Neural progenitor cell (in vitro differentiated cells): ENCODE measurements at regions not wholly inside any gene's neighbourhood (a gene's known extent, or its start where the extent isn't known, plus 50 kb on each side); places are given as distances from the start of the nearest gene placed in this dataset.

Source experiments
- DNase-seq: peaks from one replicate; pipeline ENCODE4 v3.0.0-alpha.2; 2016; ENCODE audit warnings: low spot score
- H2AFZ ChIP-seq: fragments of 200-600 bp; sonication (generic); replicated peaks from 2 replicates; pipeline ENCODE4 v1.6.1; 2016; ENCODE audit warnings: antibody characterized with exemption
- H3F3A ChIP-seq: fragments of 200-600 bp; sonication (generic); 2 replicates; pipeline ENCODE4 v1.6.1; 2016; ENCODE audit warnings: antibody characterized with exemption, low read depth
- H3K27ac ChIP-seq: fragments of 200-600 bp; sonication (generic); 2 replicates; pipeline ENCODE4 v1.5.1; 2016; ENCODE audit warnings: mild to moderate bottlenecking
- H3K27me3 ChIP-seq: fragments of 200-600 bp; sonication (generic); 2 replicates; pipeline ENCODE4 v1.6.1; 2016; ENCODE audit warnings: mild to moderate bottlenecking, moderate library complexity
- H3K36me3 ChIP-seq: fragments of 200-600 bp; sonication (generic); 2 replicates; pipeline ENCODE4 v1.5.1; 2016
- H3K4me1 ChIP-seq: fragments of 200-600 bp; sonication (generic); 2 replicates; pipeline ENCODE4 v1.6.1; 2016; ENCODE audit warnings: mixed run types
- H3K4me2 ChIP-seq: fragments of 200-600 bp; sonication (generic); 2 replicates; pipeline ENCODE4 v1.6.1; 2016
- H3K4me3 ChIP-seq: fragments of 200-600 bp; sonication (generic); 2 replicates; pipeline ENCODE4 v1.5.1; 2016
- H3K79me2 ChIP-seq: fragments of 200-600 bp; sonication (generic); 2 replicates; pipeline ENCODE4 v1.6.1; 2016; ENCODE audit warnings: low read depth
- H3K9ac ChIP-seq: fragments of 200-600 bp; sonication (generic); 2 replicates; pipeline ENCODE4 v1.6.1; 2016
- H3K9me3 ChIP-seq: fragments of 200-600 bp; sonication (generic); 2 replicates; pipeline ENCODE4 v1.5.1; 2016; ENCODE audit warnings: low read depth
- H4K20me1 ChIP-seq: fragments of 200-600 bp; sonication (generic); 2 replicates; pipeline ENCODE4 v1.6.1; 2016; ENCODE audit warnings: low read depth
- H3K27ac Mint-ChIP-seq: 3 replicates; pipeline ENCODE4 v1.8.0; 2021; ENCODE audit warnings: mixed read lengths
- H3K27me3 Mint-ChIP-seq: 2 replicates; pipeline ENCODE4 v1.8.0; 2022; ENCODE audit warnings: low read depth, mild to moderate bottlenecking, inconsistent platforms, moderate library complexity, mixed read lengths; ENCODE audit not compliant: insufficient read depth
- H3K36me3 Mint-ChIP-seq: 3 replicates; pipeline ENCODE4 v1.8.0; 2021; ENCODE audit warnings: mixed read lengths
- H3K4me1 Mint-ChIP-seq: 3 replicates; pipeline ENCODE4 v1.8.0; 2021; ENCODE audit warnings: mixed read lengths
- H3K4me3 Mint-ChIP-seq: 3 replicates; pipeline ENCODE4 v1.8.0; 2021; ENCODE audit warnings: mild to moderate bottlenecking, moderate library complexity, mixed read lengths
- H3K9me3 Mint-ChIP-seq: 3 replicates; pipeline ENCODE4 v1.8.0; 2020; ENCODE audit warnings: mixed read lengths
- EZH2 ChIP-seq: fragments of 200-600 bp; sonication (generic); IDR thresholded peaks from 2 replicates; pipeline ENCODE4 v1.6.1; 2017; ENCODE audit warnings: antibody characterized with exemption, mild to moderate bottlenecking, moderate library complexity
- EZH2phosphoT487 ChIP-seq: fragments of 200-600 bp; sonication (generic); IDR thresholded peaks from 2 replicates; pipeline ENCODE4 v1.6.1; 2017; ENCODE audit warnings: antibody characterized with exemption
- TF ChIP-seq, protein P1 (sequence below): fragments of 200-600 bp; sonication (generic); IDR thresholded peaks from 2 replicates; pipeline ENCODE4 v1.5.1; 2017; ENCODE audit warnings: antibody characterized with exemption, mild to moderate bottlenecking

DNA sequence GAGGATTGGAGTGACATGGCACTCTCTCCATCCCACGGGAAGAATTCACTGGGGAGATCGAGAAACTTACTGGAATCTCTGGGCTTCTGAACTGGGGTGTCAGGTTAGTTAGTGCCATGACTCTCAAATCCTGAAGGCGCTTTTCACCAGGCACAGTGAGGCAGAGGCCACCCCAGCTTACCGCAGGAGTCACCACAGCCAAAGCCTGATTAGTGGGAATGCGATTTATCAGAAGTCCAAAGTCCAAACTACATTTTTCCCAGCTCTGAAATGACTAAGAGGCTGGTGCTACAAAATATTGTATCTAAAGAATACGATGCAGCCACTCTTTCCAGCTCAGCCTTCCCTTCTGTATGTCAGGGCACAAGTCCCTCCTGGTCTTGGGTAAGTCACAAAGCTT, 334.8 kb upstream of the SHH start:
- H3K36me3 Mint-ChIP-seq, result no peaks in the 10 kb centered on the region
- TF ChIP-seq EZH2phosphoT487 (no peak), EZH2 (no peak)
- TF ChIP-seq, protein P1, sequence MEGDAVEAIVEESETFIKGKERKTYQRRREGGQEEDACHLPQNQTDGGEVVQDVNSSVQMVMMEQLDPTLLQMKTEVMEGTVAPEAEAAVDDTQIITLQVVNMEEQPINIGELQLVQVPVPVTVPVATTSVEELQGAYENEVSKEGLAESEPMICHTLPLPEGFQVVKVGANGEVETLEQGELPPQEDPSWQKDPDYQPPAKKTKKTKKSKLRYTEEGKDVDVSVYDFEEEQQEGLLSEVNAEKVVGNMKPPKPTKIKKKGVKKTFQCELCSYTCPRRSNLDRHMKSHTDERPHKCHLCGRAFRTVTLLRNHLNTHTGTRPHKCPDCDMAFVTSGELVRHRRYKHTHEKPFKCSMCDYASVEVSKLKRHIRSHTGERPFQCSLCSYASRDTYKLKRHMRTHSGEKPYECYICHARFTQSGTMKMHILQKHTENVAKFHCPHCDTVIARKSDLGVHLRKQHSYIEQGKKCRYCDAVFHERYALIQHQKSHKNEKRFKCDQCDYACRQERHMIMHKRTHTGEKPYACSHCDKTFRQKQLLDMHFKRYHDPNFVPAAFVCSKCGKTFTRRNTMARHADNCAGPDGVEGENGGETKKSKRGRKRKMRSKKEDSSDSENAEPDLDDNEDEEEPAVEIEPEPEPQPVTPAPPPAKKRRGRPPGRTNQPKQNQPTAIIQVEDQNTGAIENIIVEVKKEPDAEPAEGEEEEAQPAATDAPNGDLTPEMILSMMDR, result no peak
- Histone ChIP-seq H3K27me3 (no peaks in the 10 kb centered on the region), H3K4me2 (no peak overlapping the region), H3F3A (no peaks in the 10 kb centered on the region), H3K36me3 (no peaks in the 10 kb centered on the region), H2AFZ (no peak overlapping the region), H3K9ac (no peak overlapping the region), H3K4me3 (no peak overlapping the region), H3K4me1 (no peaks in the 10 kb centered on the region), H3K79me2 (no peaks in the 10 kb centered on the region), H4K20me1 (no peaks in the 10 kb centered on the region), H3K9me3 (no peaks in the 10 kb centered on the region), H3K27ac (no peak overlapping the region)
- DNase-seq, result no peak
- no peak overlapping the region for H3K4me3 Mint-ChIP-seq
- no peaks in the 10 kb centered on the region for H3K9me3 Mint-ChIP-seq
- H3K27me3 Mint-ChIP-seq, result no peaks in the 10 kb centered on the region
- peaks cover 8% of the 10 kb centered on the region for H3K4me1 Mint-ChIP-seq
- H3K27ac Mint-ChIP-seq, result peak overlapping the region; percentile 57

DNA sequence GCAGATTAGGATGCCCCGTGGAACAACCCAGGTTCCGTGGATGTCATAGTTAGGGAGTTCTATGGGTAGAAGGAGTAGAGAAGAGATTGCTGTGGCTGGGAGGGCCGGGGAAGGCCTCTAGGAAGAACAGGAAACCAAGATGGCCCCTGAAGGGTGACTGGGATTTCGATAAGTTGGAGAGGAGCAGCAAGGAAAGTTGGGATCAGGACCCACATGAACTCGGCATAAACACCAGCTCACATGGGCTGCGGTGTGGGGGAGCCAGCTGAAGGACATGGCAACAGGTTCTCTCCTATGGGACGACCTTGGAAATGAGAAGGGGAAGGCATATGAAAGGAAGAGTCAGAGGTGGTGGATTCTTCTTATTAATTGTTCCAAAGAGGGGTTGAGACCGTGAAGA, 333.7 kb upstream of the SHH start:
- no peaks in the 10 kb centered on the region for H4K20me1 ChIP-seq

DNA sequence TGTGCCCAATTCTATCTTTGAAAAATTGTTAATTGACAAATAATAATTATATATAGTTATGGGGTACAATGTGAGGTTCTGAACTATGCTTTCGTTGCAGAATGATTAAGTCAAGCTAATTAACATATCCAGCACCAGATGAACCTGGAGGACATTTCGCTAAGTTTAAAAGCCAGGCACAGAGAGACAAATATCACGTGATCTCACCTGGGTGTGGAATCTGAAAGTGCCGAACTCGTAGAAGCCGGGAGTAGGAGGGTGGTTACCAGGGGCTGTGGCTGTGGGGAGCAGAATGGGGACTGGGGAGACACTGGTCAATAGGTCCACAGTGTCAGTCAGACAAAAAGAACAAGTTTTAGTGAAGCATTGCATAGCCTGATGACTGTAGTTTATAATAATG, 332.9 kb upstream of the SHH start:
- Histone ChIP-seq H3K4me1 (no peaks in the 10 kb centered on the region), H3K4me2 (no peak overlapping the region), H3F3A (no peaks in the 10 kb centered on the region), H3K9ac (no peak overlapping the region), H3K4me3 (no peak overlapping the region), H2AFZ (no peak overlapping the region), H3K79me2 (no peaks in the 10 kb centered on the region), H3K27me3 (no peaks in the 10 kb centered on the region), H3K9me3 (no peaks in the 10 kb centered on the region), H3K36me3 (no peaks in the 10 kb centered on the region), H3K27ac (no peak overlapping the region), H4K20me1 (no peaks in the 10 kb centered on the region)
- Mint-ChIP-seq H3K27me3 (peaks cover 7% of the 10 kb centered on the region), H3K27ac (no peak overlapping the region), H3K36me3 (no peaks in the 10 kb centered on the region), H3K4me1 (peaks cover 5% of the 10 kb centered on the region), H3K4me3 (no peak overlapping the region), H3K9me3 (no peaks in the 10 kb centered on the region)
- DNase-seq, result no peak
- TF ChIP-seq EZH2phosphoT487, result no peak
- TF ChIP-seq, protein P1, result no peak
- TF ChIP-seq EZH2, result no peak

More for the DNA sequence above, 333.7 kb upstream of the SHH start:
- Histone ChIP-seq H3K4me1 (no peaks in the 10 kb centered on the region), H3K4me2 (no peak overlapping the region), H3K4me3 (no peak overlapping the region), H3K27ac (no peak overlapping the region), H3K9me3 (no peaks in the 10 kb centered on the region), H3K9ac (no peak overlapping the region), H3K36me3 (no peaks in the 10 kb centered on the region), H3F3A (no peaks in the 10 kb centered on the region), H3K79me2 (no peaks in the 10 kb centered on the region), H3K27me3 (no peaks in the 10 kb centered on the region), H2AFZ (no peak overlapping the region)
- TF ChIP-seq, protein P1, result no peak
- TF ChIP-seq EZH2phosphoT487, result no peak
- TF ChIP-seq EZH2, result no peak
- H3K4me1 Mint-ChIP-seq, result peaks cover 6% of the 10 kb centered on the region
- no peak overlapping the region for H3K4me3 Mint-ChIP-seq
- H3K27ac Mint-ChIP-seq, result no peak overlapping the region
- no peak for DNase-seq
- H3K27me3 Mint-ChIP-seq, result peaks cover 2% of the 10 kb centered on the region
- no peaks in the 10 kb centered on the region for H3K9me3 Mint-ChIP-seq
- no peaks in the 10 kb centered on the region for H3K36me3 Mint-ChIP-seq
